H1 (cell line): ENCODE measurements at regions not wholly inside any gene's neighbourhood (a gene's known extent, or its start where the extent isn't known, plus 50 kb on each side); places are given as distances from the start of the nearest gene placed in this dataset.

Source experiments
- CTCF ChIA-PET: fragments of 300-600 bp; sonication (Branson Sonifier 250); formaldehyde crosslinking; loops from one replicate; lab custom pipeline; 2021; ENCODE audit not compliant: partially characterized antibody; lab: Charles Lee
- POLR2A ChIA-PET: fragments of 300-600 bp; sonication (Branson Sonifier 250); formaldehyde crosslinking; loops from one replicate; lab custom pipeline; 2021; ENCODE audit warnings: inconsistent platforms; ENCODE audit not compliant: partially characterized antibody; lab: Charles Lee
- DNase-seq, 2 experiments: peaks; one replicate each; pipeline versions ENCODE4 v3.0.0 to v3.0.0-alpha.2; 2010 to 2022; ENCODE audit warnings: low spot score in 2 of 2, low read depth in 1 of 2, mixed read lengths in 1 of 2
- FAIRE-seq: peaks from 2 replicates; lab custom pipeline; 2011; peaks lifted over from hg19 to GRCh38; lab: Jason Lieb, UNC
- H2AFZ ChIP-seq: 2 replicates; pipeline ENCODE4 v1.8.1; 2012; ENCODE audit warnings: low read length, inconsistent platforms
- H2AK5ac ChIP-seq: 2 replicates; pipeline ENCODE4 v1.6.1; 2013; ENCODE audit warnings: low read depth, low read length
- H2BK120ac ChIP-seq: replicated peaks from 2 replicates; pipeline ENCODE3; 2013; ENCODE audit warnings: low read depth, low read length, inconsistent platforms
- H2BK12ac ChIP-seq: 2 replicates; pipeline ENCODE4 v1.6.1; 2013; ENCODE audit warnings: low read depth, low read length
- H2BK15ac ChIP-seq: 2 replicates; pipeline ENCODE4 v1.6.1; 2013; ENCODE audit warnings: low read length
- H2BK20ac ChIP-seq: 2 replicates; pipeline ENCODE4 v1.6.1; 2013; ENCODE audit warnings: low read length
- H2BK5ac ChIP-seq: 2 replicates; pipeline ENCODE4 v1.6.1; 2013; ENCODE audit warnings: low read depth, low read length
- H3K14ac ChIP-seq: 2 replicates; pipeline ENCODE4 v1.6.1; 2013; ENCODE audit warnings: inconsistent platforms; ENCODE audit not compliant: insufficient read length
- H3K18ac ChIP-seq: 2 replicates; pipeline ENCODE4 v1.6.1; 2013; ENCODE audit warnings: low read length; ENCODE audit errors: extremely low read depth
- H3K23ac ChIP-seq: 2 replicates; pipeline ENCODE4 v1.6.1; 2013; ENCODE audit warnings: inconsistent platforms; ENCODE audit not compliant: insufficient read length
- H3K23me2 ChIP-seq: 2 replicates; pipeline ENCODE4 v1.6.1; 2013; ENCODE audit warnings: low read depth, low read length
- H3K27ac ChIP-seq: 2 replicates; pipeline ENCODE4 v1.6.1; 2011; ENCODE audit warnings: low read depth, low read length, inconsistent platforms
- H3K27me3 ChIP-seq, 4 experiments: replicated peaks in 1 of 4; 1 replicate in 1 of 4; 2 replicates in 3 of 4; pipeline versions ENCODE4 v1.6.1 to v1.8.1; 2011 to 2013; ENCODE audit warnings: low read length in 3 of 4, mild to moderate bottlenecking in 3 of 4, inconsistent platforms in 2 of 4, mixed read lengths in 2 of 4, moderate library complexity in 1 of 4; ENCODE audit not compliant: control insufficient read depth in 3 of 4, insufficient read depth in 3 of 4; ENCODE audit errors: extremely low read depth in 1 of 4
- H3K36me3 ChIP-seq, 4 experiments: 2 replicates each; pipeline versions ENCODE4 v1.6.1 to v1.8.1; 2011 to 2013; ENCODE audit warnings: mild to moderate bottlenecking in 4 of 4, low read length in 3 of 4, moderate library complexity in 2 of 4, control low read depth in 1 of 4, inconsistent platforms in 1 of 4; ENCODE audit not compliant: insufficient read depth in 4 of 4, control insufficient read depth in 2 of 4
- H3K4ac ChIP-seq: replicated peaks from 2 replicates; pipeline ENCODE3; 2013; ENCODE audit warnings: low read length, low read depth, mixed read lengths, inconsistent platforms; ENCODE audit not compliant: insufficient read length
- H3K4me1 ChIP-seq, 4 experiments: replicated peaks in 1 of 4; 1 replicate in 1 of 4; 2 replicates in 3 of 4; pipeline versions ENCODE4 v1.6.1 to v1.8.1; 2011 to 2013; ENCODE audit warnings: low read length in 3 of 4, inconsistent platforms in 2 of 4, mixed read lengths in 1 of 4; ENCODE audit not compliant: insufficient read depth in 4 of 4, control insufficient read depth in 3 of 4
- H3K4me2 ChIP-seq, 2 experiments: 2 replicates each; pipeline versions ENCODE4 v1.6.1 to v1.8.1; 2011 to 2013; ENCODE audit warnings: low read depth in 2 of 2, low read length in 2 of 2, control low read depth in 1 of 2, inconsistent platforms in 1 of 2, mild to moderate bottlenecking in 1 of 2; ENCODE audit not compliant: insufficient read depth in 1 of 2
- H3K4me3 ChIP-seq, 4 experiments: fragments of 200-600, 300-600 bp in 1 of 4; sonication (generic), shearing (Covaris generic), sonication (Bioruptor Twin) in 1 of 4; 2 replicates each; pipeline versions ENCODE4 v1.5.1 to v1.8.1; 2011 to 2016; ENCODE audit warnings: low read length in 4 of 4, low read depth in 3 of 4, control low read depth in 2 of 4, inconsistent platforms in 2 of 4, mild to moderate bottlenecking in 2 of 4, mixed read lengths in 1 of 4, moderate library complexity in 1 of 4; ENCODE audit not compliant: insufficient read depth in 2 of 4; ENCODE audit errors: extremely low read depth in 1 of 4
- H3K56ac ChIP-seq: replicated peaks from 2 replicates; pipeline ENCODE3; 2013; ENCODE audit warnings: low read depth, mild to moderate bottlenecking, mixed read lengths, low read length, inconsistent platforms; ENCODE audit not compliant: insufficient read length
- H3K79me1 ChIP-seq: 2 replicates; pipeline ENCODE4 v1.6.1; 2013; ENCODE audit warnings: low read depth, low read length, control low read depth
- H3K79me2 ChIP-seq, 2 experiments: 2 replicates each; pipeline versions ENCODE4 v1.6.1 to v1.8.1; 2012 to 2013; ENCODE audit warnings: low read length in 2 of 2, mild to moderate bottlenecking in 2 of 2, inconsistent platforms in 1 of 2; ENCODE audit not compliant: insufficient read depth in 2 of 2, control insufficient read depth in 1 of 2
- H3K9ac ChIP-seq, 4 experiments: replicated peaks in 1 of 4; 1 replicate in 1 of 4; 2 replicates in 3 of 4; pipeline versions ENCODE4 v1.6.1 to v1.8.1; 2011 to 2013; ENCODE audit warnings: low read depth in 3 of 4, low read length in 3 of 4, control low read depth in 2 of 4, mild to moderate bottlenecking in 2 of 4, moderate library complexity in 2 of 4, inconsistent platforms in 1 of 4; ENCODE audit errors: extremely low read depth in 1 of 4
- H3K9me3 ChIP-seq, 2 experiments: 2 replicates each; pipeline versions ENCODE4 v1.6.1 to v1.8.1; 2012 to 2013; ENCODE audit warnings: mild to moderate bottlenecking in 2 of 2, moderate library complexity in 2 of 2, control low read depth in 1 of 2, inconsistent platforms in 1 of 2, low read depth in 1 of 2, low read length in 1 of 2, mixed read lengths in 1 of 2; ENCODE audit not compliant: insufficient read depth in 2 of 2
- H4K20me1 ChIP-seq, 2 experiments: replicated peaks in 1 of 2; 2 replicates each; pipeline versions ENCODE3 to v1.8.1; 2011 to 2013; ENCODE audit warnings: inconsistent platforms in 2 of 2, low read length in 2 of 2, mild to moderate bottlenecking in 1 of 2; ENCODE audit not compliant: insufficient read depth in 2 of 2, control insufficient read depth in 1 of 2
- H4K5ac ChIP-seq: 2 replicates; pipeline ENCODE4 v1.6.1; 2013; ENCODE audit warnings: low read length, low read depth, mixed read lengths, inconsistent platforms; ENCODE audit not compliant: insufficient read length
- H4K8ac ChIP-seq: 2 replicates; pipeline ENCODE4 v1.8.0; 2013; ENCODE audit warnings: mild to moderate bottlenecking, moderate library complexity, low read length, inconsistent platforms; ENCODE audit not compliant: insufficient read depth; ENCODE audit errors: extremely low read depth
- H4K91ac ChIP-seq: replicated peaks from 2 replicates; pipeline ENCODE3; 2013; ENCODE audit warnings: low read length, mixed read lengths, inconsistent platforms; ENCODE audit not compliant: insufficient read length
- BACH1 ChIP-seq: IDR thresholded peaks from 2 replicates; pipeline ENCODE4 v1.6.1; 2012; ENCODE audit warnings: low read length, improper control_type of control experiment
- CHD1 ChIP-seq: IDR thresholded peaks from 2 replicates; pipeline ENCODE4 v1.6.1; 2012; ENCODE audit warnings: low read depth, low read length, improper control_type of control experiment
- CTCF ChIP-seq, 3 experiments: IDR thresholded peaks; 1 replicate in 2 of 3; 2 replicates in 1 of 3; pipeline versions ENCODE4 v1.5.1 to v1.6.1; 2011; ENCODE audit warnings: low read length in 3 of 3, mild to moderate bottlenecking in 3 of 3, inconsistent platforms in 2 of 3, low read depth in 1 of 3, moderate library complexity in 1 of 3; ENCODE audit not compliant: insufficient read depth in 1 of 3; ENCODE audit errors: control extremely low read depth in 1 of 3
- HDAC6 ChIP-seq: IDR thresholded peaks from one replicate; pipeline ENCODE4 v1.7.1; 2012; ENCODE audit warnings: low read depth, mild to moderate bottlenecking, inconsistent platforms, low read length, moderate library complexity
- JUND ChIP-seq: IDR thresholded peaks from 2 replicates; pipeline ENCODE4 v1.6.1; 2011; ENCODE audit warnings: mild to moderate bottlenecking, improper control_type of control experiment, low read length
- MAFK ChIP-seq: IDR thresholded peaks from 2 replicates; pipeline ENCODE4 v1.6.1; 2012; ENCODE audit warnings: low read depth, mild to moderate bottlenecking, improper control_type of control experiment, low read length
- MAX ChIP-seq: IDR thresholded peaks from 2 replicates; pipeline ENCODE4 v1.6.1; 2012; ENCODE audit warnings: inconsistent platforms
- POLR2AphosphoS5 ChIP-seq: IDR thresholded peaks from 2 replicates; pipeline ENCODE4 v1.6.1; 2011; ENCODE audit warnings: low read depth, low read length
- POU5F1 ChIP-seq: IDR thresholded peaks from 2 replicates; pipeline ENCODE4 v1.6.1; 2011; ENCODE audit warnings: low read depth, mild to moderate bottlenecking, low read length, moderate library complexity
- RBBP5 ChIP-seq: IDR thresholded peaks from 2 replicates; pipeline ENCODE4 v1.7.1; 2012; ENCODE audit warnings: low read depth, mild to moderate bottlenecking, inconsistent platforms, low read length, moderate library complexity, borderline replicate concordance
- SAP30 ChIP-seq: fragments of 300-600 bp; sonication (generic); IDR thresholded peaks from 2 replicates; pipeline ENCODE4 v1.7.1; 2012; ENCODE audit warnings: low read length, moderate library complexity, mild to moderate bottlenecking, inconsistent platforms; ENCODE audit not compliant: insufficient read depth, insufficient replicate concordance
- SP4 ChIP-seq: IDR thresholded peaks from 2 replicates; pipeline ENCODE4 v1.6.1; 2012; ENCODE audit warnings: low read length, inconsistent platforms
- TAF1 ChIP-seq: IDR thresholded peaks from 2 replicates; pipeline ENCODE4 v1.6.1; 2011; ENCODE audit warnings: mild to moderate bottlenecking, low read depth, low read length
- TBP ChIP-seq: IDR thresholded peaks from 2 replicates; pipeline ENCODE4 v1.6.1; 2011; ENCODE audit warnings: low read depth, low read length, improper control_type of control experiment
- WGBS, 2 experiments: shearing (Covaris generic) in 1 of 2; methylation state at CpG; one replicate each; pipeline versions ENCODE4 v1.1.6 to v1.1.7; 2013 to 2015; ENCODE audit warnings: low lambda C conversion rate in 2 of 2, mixed read lengths in 2 of 2, inconsistent platforms in 1 of 2, low coverage in 1 of 2, missing lambda C conversion rate in 1 of 2; ENCODE audit not compliant: insufficient replicate concordance in 2 of 2, insufficient coverage in 1 of 2, insufficient read length in 1 of 2; ENCODE audit errors: extremely low coverage in 1 of 2, missing lambda C conversion rate in 1 of 2; 5-methylcytosine and 5-hydroxymethylcytosine counted together

GRCh38 chr1:83762039-83762365, 236.9 kb downstream of the TTLL7 start:
- H2AFZ ChIP-seq, result no peak overlapping the region
- no peak overlapping the region for H2AK5ac ChIP-seq
- H3K14ac ChIP-seq, result no peak overlapping the region
- H2BK15ac ChIP-seq, result no peak overlapping the region
- H2BK12ac ChIP-seq, result no peak overlapping the region
- no peak overlapping the region for H4K8ac ChIP-seq
- H3K27ac ChIP-seq, result no peak overlapping the region
- H3K18ac ChIP-seq, result no peak overlapping the region
- no peaks in the 10 kb centered on the region for H3K36me3 ChIP-seq
- peaks cover 0 to 4% (median 2%) of the 10 kb centered on the region in 4 experiments; a peak in 2 of 7 replicates for H3K4me1 ChIP-seq
- no peak overlapping the region for H3K56ac ChIP-seq
- no peak overlapping the region for H4K5ac ChIP-seq
- H2BK20ac ChIP-seq, result no peak overlapping the region
- DNase-seq (no peak), FAIRE-seq (no peak)
- H3K4me3 ChIP-seq, result no peak overlapping the region
- H3K79me1 ChIP-seq, result no peaks in the 10 kb centered on the region
- no peak overlapping the region for H3K23ac ChIP-seq
- H3K79me2 ChIP-seq, result no peaks in the 10 kb centered on the region
- no peaks in the 10 kb centered on the region for H3K27me3 ChIP-seq
- ChIA-PET CTCF (no interaction called here), POLR2A (no interaction called here)
- 85% methylated on average over 3 of the region's 3 CpGs; no CpG with 5 or more reads in 1 of the 2 experiments for WGBS, 2 experiments
- no peak overlapping the region for H3K4ac ChIP-seq
- no peak overlapping the region for H3K4me2 ChIP-seq
- no peak overlapping the region for H2BK120ac ChIP-seq
- H4K91ac ChIP-seq, result no peak overlapping the region
- no peak overlapping the region for H3K9ac ChIP-seq
- H3K9me3 ChIP-seq, result no peaks in the 10 kb centered on the region
- no peak overlapping the region; the same call in 1 of the 2 replicates for H2BK5ac ChIP-seq
- H3K23me2 ChIP-seq, result no peaks in the 10 kb centered on the region
- no peaks in the 10 kb centered on the region for H4K20me1 ChIP-seq
- TF ChIP-seq CTCF (IDR thresholded peaks at IDR 0.05; ENCODE audit: control extremely low read depth in 1 of 3, insufficient read depth in 1 of 3, low read depth in 1 of 3, low read length in 3 of 3) (no peak), CHD1 (no peak), TBP (no peak), HDAC6 (no peak), BACH1 (no peak), RBBP5 (no peak), POLR2AphosphoS5 (no peak), MAX (no peak), SP4 (no peak), POU5F1 (no peak), TAF1 (no peak), SAP30 (no peak), JUND (no peak), MAFK (no peak)
